Thymus (tissue), 11 donors: ENCODE measurements at regions not wholly inside any gene's neighbourhood (a gene's known extent, or its start where the extent isn't known, plus 50 kb on each side); places are given as distances from the start of the nearest gene placed in this dataset.

Experiments used
- DNase-seq, 9 donors: peaks; one replicate each; pipeline ENCODE4 v3.0.0-alpha.2; 2013; ENCODE audit warnings: low spot score in 9 of 9, low read depth in 6 of 9, missing footprints in 1 of 9
- H3K27ac ChIP-seq, 2 donors: one replicate each; pipeline ENCODE4 v1.5.1; 2013; ENCODE audit warnings: control low read depth in 1 of 2, low read depth in 1 of 2, low read length in 1 of 2, mild to moderate bottlenecking in 1 of 2, moderate library complexity in 1 of 2
- H3K27me3 ChIP-seq, 2 donors: one replicate each; pipeline ENCODE4 v1.5.1; 2013; ENCODE audit warnings: low read length in 1 of 2; ENCODE audit not compliant: control insufficient read depth in 2 of 2, insufficient read depth in 1 of 2
- H3K36me3 ChIP-seq, 2 donors: one replicate each; pipeline ENCODE4 v1.5.1; 2013; ENCODE audit warnings: low read length in 1 of 2, mild to moderate bottlenecking in 1 of 2, moderate library complexity in 1 of 2; ENCODE audit not compliant: control insufficient read depth in 2 of 2, insufficient read depth in 2 of 2
- H3K4me1 ChIP-seq, 2 donors: one replicate each; pipeline ENCODE4 v1.5.1; 2013; ENCODE audit warnings: low read length in 2 of 2; ENCODE audit not compliant: control insufficient read depth in 2 of 2, insufficient read depth in 2 of 2
- H3K4me3 ChIP-seq, 2 donors: one replicate each; pipeline ENCODE4 v1.5.1; 2013; ENCODE audit warnings: low read length in 2 of 2, control low read depth in 1 of 2, mild to moderate bottlenecking in 1 of 2
- H3K9me3 ChIP-seq, 2 donors: one replicate each; pipeline ENCODE4 v1.5.1; 2013; ENCODE audit warnings: low read length in 1 of 2, mild to moderate bottlenecking in 1 of 2; ENCODE audit not compliant: control insufficient read depth in 2 of 2, insufficient read depth in 1 of 2
- WGBS: extraction: QIAGEN DNeasy Blood & Tissue Kit; methylation state at CpG from one replicate; pipeline ENCODE4 v1.1.7; 2013; 5-methylcytosine and 5-hydroxymethylcytosine counted together
- donor health status: healthy.

DNA sequence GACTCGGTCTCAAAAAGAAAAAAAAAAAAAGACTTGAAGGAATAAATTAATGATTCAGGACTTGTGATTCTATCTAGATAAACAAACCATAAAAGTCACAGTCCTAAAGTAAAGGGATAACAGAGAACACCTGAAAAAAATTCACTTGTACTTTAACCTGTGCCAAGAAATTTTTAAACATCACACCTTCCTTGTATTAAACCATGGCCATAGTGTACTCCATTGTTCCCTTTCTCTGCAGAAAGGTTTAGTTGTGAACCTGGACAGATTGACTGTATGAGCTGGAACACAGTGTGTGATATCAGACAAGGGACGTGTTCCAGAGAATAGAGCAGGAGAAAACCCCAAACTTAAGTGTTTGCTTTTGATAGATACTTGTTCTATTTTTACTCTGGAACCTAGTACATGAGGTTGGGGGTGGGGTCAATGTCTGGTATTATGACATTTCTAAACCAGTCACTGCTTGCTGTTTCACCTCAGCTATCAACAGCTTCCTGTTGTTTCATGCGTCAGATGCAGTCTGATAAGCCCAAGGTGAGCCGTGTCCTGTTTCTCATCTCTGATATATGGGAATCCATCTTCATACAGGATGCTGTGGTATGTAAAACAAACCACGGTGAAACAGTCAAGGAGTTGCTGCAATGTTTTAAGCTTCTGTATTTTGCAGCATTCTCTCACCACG is 62.5 kb upstream of the ITGA1 start:
- peaks cover 5 to 31% of the 10 kb centered on the region in 2 donors for H3K4me1 ChIP-seq
- peak; percentile 65 to 94 (median 83) for DNase-seq
- no peaks in the 10 kb centered on the region for H3K27me3 ChIP-seq
- H3K4me3 ChIP-seq: no peak overlapping the region
- H3K36me3 ChIP-seq: no peaks in the 10 kb centered on the region
- no peaks in the 10 kb centered on the region for H3K9me3 ChIP-seq
- 18% methylated on average over 6 of the region's 6 CpGs for WGBS
- peak overlapping the region; percentile 82 to 95 for H3K27ac ChIP-seq

DNA sequence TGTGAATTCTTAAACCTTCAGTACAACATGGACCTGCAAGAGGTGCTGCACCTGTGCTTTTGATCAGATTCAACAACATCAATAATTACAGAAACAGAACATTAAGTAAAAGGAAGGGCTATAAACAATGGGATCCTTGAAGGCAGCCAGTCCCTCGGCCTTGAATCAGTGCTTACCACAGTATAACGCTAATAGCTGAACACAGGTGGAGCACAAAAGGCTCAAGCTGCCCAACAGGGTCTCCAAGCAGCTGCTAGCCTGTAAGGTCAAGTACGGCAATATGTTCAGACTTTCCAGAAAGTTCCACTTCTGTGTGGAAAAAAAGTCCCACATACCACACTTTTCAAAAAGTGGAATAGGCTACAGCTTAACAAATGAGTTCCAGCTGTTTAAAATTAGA is 61.9 kb upstream of the ITGA1 start:
- no peak for DNase-seq
- Histone ChIP-seq H3K36me3 (no peaks in the 10 kb centered on the region), H3K4me1 (peaks cover 5 to 31% of the 10 kb centered on the region in 2 donors), H3K27ac (peak overlapping the region; percentile 82 to 95), H3K4me3 (no peak overlapping the region), H3K9me3 (peaks cover 0 to 2% of the 10 kb centered on the region in 2 donors), H3K27me3 (no peaks in the 10 kb centered on the region)
- WGBS: 31% methylated on average over 3 of the region's 3 CpGs

DNA sequence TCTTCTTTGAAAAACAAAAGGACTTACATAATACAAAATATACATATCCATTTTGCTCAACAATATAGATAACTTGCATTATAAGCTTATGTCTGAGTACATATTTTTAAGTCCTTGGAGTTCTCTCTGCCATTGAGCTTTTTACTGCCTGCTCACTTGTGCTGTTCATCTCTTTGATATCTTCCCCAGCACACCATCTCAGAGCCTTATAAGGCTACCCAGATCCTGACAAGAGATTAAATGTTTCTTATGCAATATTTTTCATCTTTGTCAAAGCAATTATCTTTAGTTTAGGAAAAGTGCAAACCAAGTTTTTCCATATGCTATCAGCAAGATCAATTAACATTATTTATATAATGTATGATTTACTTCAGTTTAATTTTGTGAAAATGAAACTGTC is 60.7 kb upstream of the ITGA1 start:
- Histone ChIP-seq H3K4me3 (no peak overlapping the region), H3K27ac (peak overlapping the region in 1 of 2 donors; percentile 95), H3K27me3 (no peaks in the 10 kb centered on the region), H3K36me3 (no peaks in the 10 kb centered on the region), H3K9me3 (peaks cover 0 to 8% of the 10 kb centered on the region in 2 donors), H3K4me1 (peaks cover 5 to 31% of the 10 kb centered on the region in 2 donors)
- peak in 2 of 9 donors; percentile 45 to 59 for DNase-seq

DNA sequence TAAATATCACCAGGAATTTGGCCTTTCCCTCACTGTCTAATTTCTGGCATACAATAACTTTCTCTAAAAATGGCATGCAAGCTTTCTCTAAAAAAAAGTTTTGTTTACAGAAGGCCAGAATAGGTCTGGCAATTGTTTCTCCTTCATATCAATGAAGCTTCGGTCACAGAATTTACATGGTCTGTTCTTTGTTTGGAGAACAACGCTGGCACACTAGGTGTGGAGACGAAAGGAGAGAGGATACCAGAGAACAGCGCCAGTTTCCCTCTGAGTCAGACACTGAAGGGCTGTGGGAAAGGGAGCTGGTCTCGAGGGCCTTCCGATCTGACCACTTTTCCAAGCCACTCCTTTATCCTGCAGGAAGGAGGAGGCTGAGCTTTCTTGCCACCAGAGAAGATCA is 60.1 kb upstream of the ITGA1 start:
- H3K27ac ChIP-seq: peak overlapping the region in 1 of 2 donors; percentile 95
- H3K27me3 ChIP-seq: no peaks in the 10 kb centered on the region
- DNase-seq: no peak
- H3K9me3 ChIP-seq: peaks cover 0 to 8% of the 10 kb centered on the region in 2 donors
- H3K4me1 ChIP-seq: peaks cover 5 to 31% of the 10 kb centered on the region in 2 donors
- WGBS: 87% methylated on average over 6 of the region's 6 CpGs
- no peak overlapping the region for H3K4me3 ChIP-seq
- no peaks in the 10 kb centered on the region for H3K36me3 ChIP-seq

DNA sequence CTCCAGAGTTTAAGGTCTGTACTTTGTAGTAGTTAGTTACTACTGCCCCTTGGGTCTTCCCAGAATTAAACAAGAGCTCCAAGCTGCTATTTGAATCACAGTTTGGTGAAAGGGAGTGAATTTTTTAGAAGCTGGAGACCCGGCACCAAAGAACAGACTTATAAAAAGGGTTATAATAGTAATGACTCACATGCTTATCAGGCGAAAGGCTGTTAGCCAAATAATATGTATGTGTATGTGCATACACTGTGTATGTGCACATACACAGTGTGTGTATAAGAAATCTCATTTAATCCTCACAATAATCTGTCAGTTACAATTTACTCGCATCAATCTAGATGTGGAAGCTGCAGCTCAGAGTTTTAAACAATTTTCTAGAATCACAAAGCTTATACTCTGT is 59.5 kb upstream of the ITGA1 start:
- Histone ChIP-seq H3K4me1 (peaks cover 5 to 31% of the 10 kb centered on the region in 2 donors), H3K27ac (peak overlapping the region in 1 of 2 donors; percentile 2), H3K9me3 (peaks cover 0 to 8% of the 10 kb centered on the region in 2 donors), H3K4me3 (no peak overlapping the region), H3K36me3 (no peaks in the 10 kb centered on the region), H3K27me3 (no peaks in the 10 kb centered on the region)
- WGBS: 96% methylated on average over 3 of the region's 3 CpGs
- DNase-seq: no peak

DNA sequence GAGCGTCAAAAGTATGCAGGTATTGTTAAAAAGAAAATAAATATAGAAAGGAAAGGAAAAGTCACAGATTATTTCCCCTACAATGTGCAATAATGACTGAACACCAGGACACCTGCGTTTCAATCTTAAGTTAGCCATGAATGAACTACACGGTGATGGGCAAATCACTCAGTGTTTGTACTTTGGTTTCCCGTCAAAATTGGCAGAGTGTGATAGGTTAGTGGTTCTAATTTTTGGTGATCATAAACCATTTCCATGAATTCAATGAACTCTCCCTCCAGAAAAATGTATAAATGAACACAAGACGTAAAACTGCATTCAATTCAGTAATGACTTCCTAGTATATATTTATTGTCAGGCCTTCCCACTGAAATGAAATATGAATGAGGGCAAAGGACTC is 59.0 kb upstream of the ITGA1 start:
- Histone ChIP-seq H3K9me3 (peaks cover 0 to 8% of the 10 kb centered on the region in 2 donors), H3K4me3 (no peak overlapping the region), H3K27ac (no peak overlapping the region), H3K27me3 (no peaks in the 10 kb centered on the region), H3K36me3 (no peaks in the 10 kb centered on the region), H3K4me1 (peaks cover 5 to 31% of the 10 kb centered on the region in 2 donors)
- 90% methylated on average over 5 of the region's 5 CpGs for WGBS
- no peak for DNase-seq

DNA sequence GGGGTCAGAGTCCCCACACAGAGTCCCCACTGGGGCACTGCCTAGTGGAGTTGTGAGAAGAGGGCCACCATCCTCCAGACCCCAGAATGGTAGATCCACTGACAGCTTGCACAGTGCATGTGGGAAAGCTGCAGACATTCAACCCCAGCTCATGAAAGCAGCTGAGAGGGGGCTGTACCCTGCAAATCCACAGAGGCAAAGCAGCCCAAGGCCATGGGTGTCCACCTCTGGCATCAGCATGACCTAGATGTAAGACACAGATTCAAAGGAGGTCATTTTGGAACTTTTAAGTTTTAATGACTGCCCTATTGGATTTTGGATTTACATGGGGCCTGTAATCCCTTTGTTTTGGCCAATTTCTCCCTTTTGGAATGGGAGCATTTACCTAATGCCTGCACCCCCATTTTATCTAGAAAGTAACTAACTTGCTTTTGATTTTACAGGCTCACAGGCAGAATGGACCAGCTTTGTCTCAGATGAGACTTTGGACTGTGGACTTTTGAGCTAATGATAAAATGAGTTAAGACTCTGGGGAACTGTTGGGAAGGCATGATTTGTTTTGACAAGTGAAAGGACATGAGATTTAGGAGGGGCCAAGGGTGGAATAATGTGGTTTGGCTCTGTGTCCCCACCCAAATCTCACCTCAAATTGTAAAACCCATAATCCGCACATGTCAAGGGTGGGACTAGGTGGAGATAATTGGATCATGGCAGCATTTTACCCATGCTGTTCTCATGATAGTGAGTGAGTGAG is 56.3 kb upstream of the ITGA1 start:
- H3K27me3 ChIP-seq: no peaks in the 10 kb centered on the region
- no peaks in the 10 kb centered on the region for H3K36me3 ChIP-seq
- no peak overlapping the region for H3K27ac ChIP-seq
- no peak overlapping the region for H3K4me3 ChIP-seq
- WGBS: 98% methylated on average over 1 of the region's 1 CpG
- DNase-seq: no peak
- peaks cover 0 to 9% of the 10 kb centered on the region in 2 donors for H3K4me1 ChIP-seq
- H3K9me3 ChIP-seq: peaks cover 0 to 8% of the 10 kb centered on the region in 2 donors

DNA sequence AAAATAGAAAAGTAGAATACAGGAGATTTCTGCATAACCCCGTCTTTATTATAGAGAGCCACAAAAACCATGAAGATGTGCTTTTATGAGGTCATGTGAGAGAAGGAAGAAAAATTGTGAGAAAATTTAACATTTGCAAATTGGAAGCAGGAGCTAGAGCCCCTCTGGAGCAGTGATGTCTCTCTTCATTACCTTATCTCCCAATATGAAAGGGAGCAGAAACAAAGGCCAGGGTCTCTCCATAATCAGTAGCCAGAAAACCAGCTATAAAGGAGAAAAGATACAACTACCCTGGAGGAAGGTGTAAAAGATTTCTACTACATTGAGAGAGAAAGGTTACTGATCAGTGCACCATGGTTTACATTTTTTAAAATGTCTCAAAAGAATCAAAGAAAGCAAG is 53.2 kb upstream of the ITGA1 start:
- H3K27me3 ChIP-seq: no peaks in the 10 kb centered on the region
- peaks cover 0 to 8% of the 10 kb centered on the region in 2 donors for H3K9me3 ChIP-seq
- H3K4me1 ChIP-seq: peaks cover 4 to 6% of the 10 kb centered on the region in 2 donors
- WGBS: 98% methylated on average over 1 of the region's 1 CpG
- no peak overlapping the region for H3K4me3 ChIP-seq
- DNase-seq: no peak
- H3K27ac ChIP-seq: no peak overlapping the region
- no peaks in the 10 kb centered on the region for H3K36me3 ChIP-seq

DNA sequence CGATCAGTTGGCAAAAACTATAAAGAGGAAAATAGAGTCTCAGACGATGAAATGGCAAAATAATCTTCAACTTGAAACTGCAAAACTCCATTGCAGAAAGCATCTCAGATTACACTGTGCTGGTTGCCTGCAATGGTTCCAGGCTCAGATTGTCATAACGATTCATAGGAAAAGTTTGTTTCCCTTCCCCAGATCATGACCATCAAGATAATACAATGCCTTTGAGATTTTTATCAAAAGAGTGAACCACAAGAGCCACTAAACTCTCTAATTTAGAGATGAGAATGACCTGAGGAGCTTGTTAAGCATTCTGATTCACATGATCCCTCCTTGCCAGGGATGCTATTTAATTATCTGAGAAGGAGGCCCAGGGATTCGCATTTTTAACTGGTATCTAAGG is 52.6 kb upstream of the ITGA1 start:
- Histone ChIP-seq H3K36me3 (no peaks in the 10 kb centered on the region), H3K4me3 (no peak overlapping the region)
- 74% methylated on average over 4 of the region's 4 CpGs for WGBS

More for the DNA sequence above, 52.6 kb upstream of the ITGA1 start:
- Histone ChIP-seq H3K27ac (no peak overlapping the region), H3K27me3 (no peaks in the 10 kb centered on the region), H3K9me3 (peaks cover 0 to 8% of the 10 kb centered on the region in 2 donors), H3K4me1 (peaks cover 4 to 6% of the 10 kb centered on the region in 2 donors)
- no peak for DNase-seq
